LHCN-M2 (cell line): ENCODE measurements at regions not wholly inside any gene's neighbourhood (a gene's known extent, or its start where the extent isn't known, plus 50 kb on each side); places are given as distances from the start of the nearest gene placed in this dataset.

Experiments used
- DNase-seq: peaks from one replicate; pipeline ENCODE4 v3.0.0-alpha.2; 2012; ENCODE audit warnings: low read depth

DNA sequence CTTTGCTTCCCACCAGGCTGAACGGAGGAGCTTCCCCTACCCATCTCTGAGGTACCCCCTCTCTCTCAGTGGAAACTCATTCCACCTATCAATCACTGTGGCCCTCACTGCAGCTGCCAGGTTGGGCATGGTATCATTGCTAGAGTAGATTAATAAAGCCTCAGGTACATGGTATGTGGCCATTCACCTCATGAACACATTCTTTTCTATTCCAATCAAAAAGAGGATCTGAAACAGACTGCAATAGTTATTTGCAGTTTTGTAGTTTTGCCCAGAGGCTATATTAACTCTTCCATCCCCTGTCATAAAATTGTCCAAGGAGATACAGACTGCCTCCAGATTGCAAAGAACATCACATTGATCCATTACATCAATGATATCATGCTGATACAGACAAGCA is 85.8 kb upstream of the MVB12B start:
- DNase-seq, result no peak

- DNase-seq, result peak; percentile 88
These were observed 77.9 kb upstream of the MVB12B start for GRCh38 chr9:126248680-126249079.

DNA sequence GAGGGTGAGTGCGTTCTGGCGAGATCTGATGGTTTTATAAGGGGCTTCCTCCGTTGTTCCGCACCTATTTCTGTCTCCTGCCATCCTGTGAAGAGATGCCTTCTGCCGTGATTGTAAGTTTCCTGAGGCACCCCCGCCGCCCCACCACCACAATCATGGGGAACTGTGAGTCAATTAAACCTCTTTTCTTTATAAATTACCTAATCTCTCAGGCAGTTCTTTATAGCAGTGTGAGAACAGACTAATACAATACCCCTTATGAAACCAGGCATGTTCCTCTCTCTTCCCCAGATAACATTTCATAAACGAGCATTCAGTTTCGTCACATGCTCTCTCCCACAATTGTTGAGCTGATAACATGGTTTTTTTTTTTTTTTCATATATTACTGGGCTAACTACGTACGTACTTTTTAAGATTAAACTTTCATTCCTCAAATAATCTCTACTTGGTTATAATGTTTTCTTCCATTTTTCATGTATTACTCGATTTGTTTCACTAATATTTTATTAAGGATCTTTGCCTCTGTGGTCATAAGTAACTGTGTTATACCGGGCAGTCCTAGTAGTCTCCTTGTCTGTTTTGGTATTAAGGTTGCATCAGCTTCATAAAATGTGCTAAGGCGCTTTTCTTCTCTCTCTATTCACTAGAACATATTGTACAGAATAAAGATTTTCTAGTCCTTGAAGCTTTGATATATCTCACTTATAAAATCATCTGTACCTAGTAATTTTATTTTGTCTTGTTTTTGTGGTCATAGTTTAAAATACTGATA is 64.9 kb upstream of the MVB12B start:
- DNase-seq, result no peak

DNA sequence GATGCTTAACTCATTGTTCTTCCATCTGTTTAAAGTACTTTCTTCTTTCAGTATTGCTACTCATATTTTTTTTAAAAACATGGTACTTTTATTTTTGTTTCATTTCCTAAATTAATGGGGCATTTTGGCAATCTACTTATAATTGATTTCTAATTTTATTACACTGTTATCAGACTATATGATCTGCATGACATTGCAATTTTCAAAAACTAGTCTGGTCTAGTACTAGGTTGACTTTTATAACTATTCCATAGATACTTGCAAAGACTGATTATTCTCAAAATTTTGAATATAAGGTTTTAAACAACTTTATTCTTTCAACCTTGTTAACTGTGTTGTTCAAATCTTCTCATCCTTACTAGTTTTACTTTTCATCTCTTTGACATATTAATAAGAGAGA is 63.9 kb upstream of the MVB12B start:
- no peak for DNase-seq

GRCh38 chr9:126270556-126270955 is 56.1 kb upstream of the MVB12B start:
- no peak for DNase-seq

DNA sequence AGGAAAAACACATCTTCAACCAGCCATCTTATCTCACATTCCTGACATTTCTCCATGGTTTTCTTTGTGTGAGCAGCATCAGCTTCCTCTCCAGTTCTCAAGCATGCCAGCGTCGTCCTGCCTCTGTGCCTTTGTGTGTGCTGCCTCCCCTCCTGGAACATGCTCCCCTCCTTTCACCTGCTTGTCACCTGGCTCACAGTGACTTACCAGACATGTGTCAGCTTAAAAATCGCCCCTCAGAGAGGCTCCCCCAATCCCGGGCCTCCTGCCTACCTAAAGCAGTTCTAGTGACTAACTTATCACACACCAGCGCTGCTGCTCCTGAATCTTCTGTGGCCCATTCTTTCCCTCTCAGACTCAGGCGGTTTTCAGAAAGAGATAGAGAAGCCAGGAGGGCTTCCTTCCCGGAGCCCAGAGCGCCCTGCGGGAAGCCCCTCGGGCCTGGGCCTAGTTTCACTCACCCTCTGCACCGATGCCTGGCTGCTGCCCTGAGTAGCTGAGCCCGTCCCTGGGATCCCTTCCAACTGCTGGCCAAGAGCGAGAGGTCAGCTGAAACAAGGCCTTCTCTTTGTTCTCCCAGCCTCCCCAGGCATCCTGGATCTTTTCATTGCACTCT is 51.1 kb upstream of the MVB12B start:
- no peak for DNase-seq

DNA sequence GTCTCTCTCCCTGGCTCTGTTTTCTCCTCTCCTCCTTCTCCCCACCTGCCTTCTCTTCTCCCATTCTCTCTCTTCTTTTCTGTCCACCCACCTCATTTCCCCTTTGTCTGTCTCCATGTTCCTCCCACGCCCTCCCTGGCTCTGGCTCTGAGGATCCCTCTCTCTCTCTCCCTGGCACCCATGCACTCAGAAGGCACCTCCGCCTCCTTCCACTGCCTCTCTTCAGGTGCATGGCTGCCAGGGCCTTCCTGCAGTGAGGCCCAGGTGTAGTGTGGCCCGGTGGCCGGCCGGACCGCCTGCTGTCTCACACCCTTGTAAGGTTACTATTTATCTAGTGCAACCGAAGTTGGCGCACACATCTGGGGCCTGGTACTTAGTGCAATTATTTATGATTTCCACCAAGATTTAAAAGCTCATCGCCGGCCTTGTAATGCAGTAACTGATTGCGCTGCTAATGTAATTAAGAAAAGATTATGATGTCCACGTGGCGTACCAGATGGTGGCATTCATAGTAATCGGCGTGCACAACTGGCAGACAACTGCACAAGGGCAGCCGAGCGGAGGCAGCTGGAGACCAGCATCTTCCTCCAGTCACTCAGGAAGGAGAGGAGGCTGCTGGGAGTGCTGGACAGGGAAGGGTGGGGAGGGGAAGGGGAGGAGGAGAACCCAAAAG is 50.4 kb upstream of the MVB12B start:
- no peak for DNase-seq
